LHCN-M2 (cell line): ENCODE measurements at regions not wholly inside any gene's neighbourhood (a gene's known extent, or its start where the extent isn't known, plus 50 kb on each side); places are given as distances from the start of the nearest gene placed in this dataset.
"Not testable (repeated sequence)": the region's sequence is repeated elsewhere in the genome, so short reads cannot be mapped to it uniquely, and the experiment has no call there.

Source experiments
- DNase-seq: peaks from one replicate; pipeline ENCODE4 v3.0.0-alpha.2; 2012; ENCODE audit warnings: low read depth

- no peak for DNase-seq
Observed at GRCh38 chr1:79979346-79979745, 972.8 kb upstream of the ADGRL4 start.

GRCh38 chr1:79976287-79976686 is 969.8 kb upstream of the ADGRL4 start:
- DNase-seq: no peak

GRCh38 chr1:79974659-79975058 is 968.1 kb upstream of the ADGRL4 start:
- DNase-seq: no peak

GRCh38 chr1:79969886-79970285 is 963.4 kb upstream of the ADGRL4 start:
- no peak for DNase-seq

GRCh38 chr1:79966438-79966837 is 959.9 kb upstream of the ADGRL4 start:
- no peak for DNase-seq

- no peak for DNase-seq
Observed at GRCh38 chr1:79959635-79960034, 953.1 kb upstream of the ADGRL4 start.

GRCh38 chr1:79955966-79956365 is 949.4 kb upstream of the ADGRL4 start:
- no peak for DNase-seq

GRCh38 chr1:79950511-79950910 is 944.0 kb upstream of the ADGRL4 start:
- DNase-seq: no peak

GRCh38 chr1:79945391-79945790 is 938.9 kb upstream of the ADGRL4 start:
- DNase-seq: peak; percentile 22

GRCh38 chr1:79929356-79929755 is 922.8 kb upstream of the ADGRL4 start:
- DNase-seq: no peak

GRCh38 chr1:79928901-79929300 is 922.4 kb upstream of the ADGRL4 start:
- DNase-seq: no peak

GRCh38 chr1:79920960-79921669 is 914.6 kb upstream of the ADGRL4 start:
- no peak for DNase-seq

- no peak for DNase-seq
Observed at GRCh38 chr1:79914896-79915295, 908.4 kb upstream of the ADGRL4 start.

GRCh38 chr1:79912813-79913212 is 906.3 kb upstream of the ADGRL4 start:
- DNase-seq: no peak

- DNase-seq: no peak
Observed at GRCh38 chr1:79903321-79903720, 896.8 kb upstream of the ADGRL4 start.

- DNase-seq: no peak
Observed at GRCh38 chr1:79902418-79902817, 895.9 kb upstream of the ADGRL4 start.

GRCh38 chr1:79899914-79900313 is 893.4 kb upstream of the ADGRL4 start:
- DNase-seq: peak; percentile 87

GRCh38 chr1:79896140-79896539 is 889.6 kb upstream of the ADGRL4 start:
- no peak for DNase-seq

- DNase-seq: no peak
Observed at GRCh38 chr1:79895573-79895972, 889.0 kb upstream of the ADGRL4 start.

GRCh38 chr1:79894129-79894528 is 887.6 kb upstream of the ADGRL4 start:
- DNase-seq: not testable (repeated sequence)

GRCh38 chr1:79887059-79887458 is 880.5 kb upstream of the ADGRL4 start:
- no peak for DNase-seq

GRCh38 chr1:79885101-79885500 is 878.6 kb upstream of the ADGRL4 start:
- DNase-seq: no peak

- no peak for DNase-seq
Observed at GRCh38 chr1:79877086-79877485, 870.6 kb upstream of the ADGRL4 start.

- DNase-seq: no peak
Observed at GRCh38 chr1:79875187-79875586, 868.7 kb upstream of the ADGRL4 start.
